ENCODE measurements at regions not wholly inside any gene's neighbourhood (a gene's known extent, or its start where the extent isn't known, plus 50 kb on each side); places are given as distances from the start of the nearest gene placed in this dataset.
"Not testable (repeated sequence)": the region's sequence is repeated elsewhere in the genome, so short reads cannot be mapped to it uniquely, and the experiment has no call there.

DNA sequence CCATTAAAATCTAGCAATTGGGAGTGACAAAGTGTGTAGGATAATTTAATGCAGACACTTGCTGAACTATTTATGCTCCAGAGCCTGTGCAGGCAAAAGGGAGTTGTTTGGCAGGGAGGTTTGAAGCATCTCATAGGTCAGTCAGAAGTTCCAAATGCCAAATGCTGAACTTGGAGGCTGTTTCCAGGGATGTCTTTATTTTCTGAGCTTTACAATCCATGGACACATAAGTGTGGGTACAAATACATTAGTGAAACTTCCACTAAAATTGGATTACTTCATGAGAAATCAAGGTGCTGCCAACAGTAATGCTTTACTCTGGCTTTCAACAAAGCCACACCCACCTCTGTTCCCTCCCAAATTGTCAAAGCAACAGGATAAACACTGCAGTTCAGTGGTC, 422.1 kb upstream of the SETBP1 start:
- DNase-seq, result no peak

DNA sequence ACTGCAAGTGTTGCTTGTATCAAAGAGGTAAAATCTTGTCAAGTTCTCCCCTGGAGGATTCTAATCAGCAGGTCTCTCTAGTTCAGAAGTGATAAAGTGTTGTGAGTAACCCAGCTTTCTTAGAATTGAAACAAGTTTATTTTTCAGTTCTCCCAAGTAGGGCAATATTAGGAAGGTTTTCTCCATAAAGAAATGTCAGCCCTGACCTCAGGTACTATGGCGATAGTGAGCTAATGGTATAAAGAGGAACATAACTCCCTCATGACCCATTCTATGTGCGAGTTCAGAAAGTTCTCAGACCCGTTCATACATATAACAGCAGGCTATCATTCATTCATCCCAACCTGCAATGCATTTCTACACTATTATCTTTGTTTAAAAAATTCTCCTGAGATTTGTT, 421.1 kb upstream of the SETBP1 start:
- no peak for DNase-seq

DNA sequence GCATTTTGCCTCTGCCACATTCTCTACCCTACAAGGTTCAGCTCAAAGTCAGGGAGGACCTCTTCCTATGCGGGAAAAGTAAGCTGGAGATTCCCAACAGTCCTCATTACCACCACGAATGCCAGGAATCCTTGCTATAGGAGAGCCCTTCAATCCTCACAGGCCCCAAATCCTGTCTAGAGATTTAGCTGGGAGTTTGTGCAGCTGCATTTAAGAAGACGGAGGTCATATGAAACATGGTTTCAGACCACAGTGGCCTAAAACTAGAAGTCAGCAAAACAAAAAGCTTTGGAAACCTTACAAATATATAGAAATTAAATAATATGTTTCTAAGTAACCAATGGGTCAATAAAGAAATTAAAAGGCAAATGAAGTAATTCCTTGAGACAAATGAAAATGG, 415.3 kb upstream of the SETBP1 start:
- DNase-seq, result no peak

DNA sequence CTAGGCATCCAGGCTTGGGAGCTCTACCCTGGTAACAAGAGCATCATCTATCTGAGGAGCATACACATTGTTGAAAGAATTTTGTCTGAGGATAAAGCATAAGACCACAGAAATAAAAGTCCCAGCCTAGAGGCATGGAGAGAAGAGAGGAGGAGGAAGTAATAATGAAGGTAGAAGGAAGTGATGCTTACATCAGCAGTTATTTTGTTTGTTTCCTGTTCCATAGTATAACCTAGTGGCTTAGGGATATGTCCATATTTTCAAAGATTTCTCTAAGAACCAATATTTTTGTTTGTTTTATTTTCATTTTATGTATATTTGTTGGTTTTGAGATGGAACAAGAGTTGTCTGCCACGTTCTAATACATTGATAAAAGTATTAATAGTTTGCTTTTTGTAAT, 407.4 kb upstream of the SETBP1 start:
- no peak for DNase-seq

DNA sequence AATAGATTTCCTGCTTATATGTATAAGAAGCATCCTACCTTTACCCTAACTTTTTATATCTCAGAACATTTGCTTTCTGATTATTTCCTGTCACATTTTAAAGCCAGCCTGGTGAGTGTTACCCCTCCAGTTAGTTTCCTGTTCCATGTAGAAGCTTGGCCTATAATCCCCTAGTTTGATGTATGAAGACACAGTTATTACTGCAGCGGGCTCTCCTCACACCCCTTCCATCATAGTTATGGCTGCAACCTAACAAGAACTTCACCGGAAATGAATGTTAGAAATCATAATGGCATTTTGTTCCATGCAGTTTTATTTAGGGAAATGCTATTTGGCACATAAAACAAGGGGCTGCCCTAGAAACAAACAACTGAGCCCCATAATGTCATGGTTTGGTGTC, 400.2 kb upstream of the SETBP1 start:
- DNase-seq, result no peak

DNA sequence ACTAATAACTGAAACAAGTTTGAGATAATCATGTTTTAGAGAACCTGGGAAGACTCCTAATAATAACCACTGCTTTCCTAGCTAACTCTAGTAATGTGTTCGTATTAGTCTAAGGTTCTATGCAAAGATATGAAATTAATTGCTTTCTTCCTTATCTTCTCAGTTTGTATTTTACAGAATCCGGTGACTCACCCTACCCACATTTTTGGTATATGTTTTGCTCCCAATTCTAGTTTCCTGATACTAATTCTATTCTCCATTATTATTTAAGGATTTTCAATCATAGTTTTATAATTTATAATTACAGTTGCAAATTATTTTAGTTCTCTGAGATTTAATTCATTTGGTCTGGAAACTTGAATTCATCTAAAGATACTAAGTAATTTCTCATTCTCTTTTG, 394.6 kb upstream of the SETBP1 start:
- no peak for DNase-seq

DNA sequence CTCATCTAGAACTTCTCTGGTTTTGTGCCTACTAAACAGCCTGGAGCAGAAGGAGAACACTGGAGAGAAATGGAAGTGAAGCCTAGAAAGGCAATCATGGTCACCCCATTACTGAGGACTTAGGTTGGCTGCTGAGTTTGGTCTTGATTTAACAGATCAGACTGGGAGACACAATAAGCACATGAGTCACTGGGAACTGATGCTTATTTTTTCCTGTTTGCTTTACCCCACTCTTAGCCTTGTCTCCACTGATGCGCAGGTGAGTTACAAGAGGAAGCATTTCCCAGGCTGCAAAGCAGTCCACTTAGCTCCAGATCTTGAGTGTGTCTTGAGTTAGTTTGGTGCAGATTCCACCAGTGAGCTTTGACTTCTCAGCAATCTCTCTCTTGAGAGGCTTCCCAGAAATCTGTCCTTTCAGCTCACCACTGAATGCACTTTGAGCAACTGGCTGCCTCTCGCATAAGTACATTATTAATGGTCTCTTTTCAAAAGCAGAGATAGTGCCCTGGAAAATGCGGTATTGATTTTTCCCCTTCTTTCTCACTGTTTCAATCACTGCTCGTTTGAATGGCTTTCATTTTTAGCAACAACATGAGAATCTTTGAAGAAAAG, 390.2 kb upstream of the SETBP1 start:
- DNase-seq, result no peak

DNA sequence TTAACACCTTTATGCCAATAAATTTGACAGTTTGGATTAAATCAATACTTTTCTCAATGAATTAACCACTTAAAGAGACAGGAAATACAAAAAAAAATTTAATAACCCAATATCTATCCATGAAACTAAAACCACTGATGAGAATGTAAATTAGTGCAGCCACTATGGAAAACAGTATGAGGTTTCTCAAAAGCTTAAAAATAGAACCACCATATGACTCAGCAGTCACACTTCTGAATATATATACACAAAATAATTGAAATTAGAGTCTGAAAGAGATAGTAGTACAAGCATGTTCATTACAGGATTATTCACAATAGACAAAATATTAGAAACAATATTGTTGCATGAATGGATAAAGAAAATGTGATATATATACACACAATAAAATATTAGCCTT, 382.1 kb upstream of the SETBP1 start:
- no peak for DNase-seq

DNA sequence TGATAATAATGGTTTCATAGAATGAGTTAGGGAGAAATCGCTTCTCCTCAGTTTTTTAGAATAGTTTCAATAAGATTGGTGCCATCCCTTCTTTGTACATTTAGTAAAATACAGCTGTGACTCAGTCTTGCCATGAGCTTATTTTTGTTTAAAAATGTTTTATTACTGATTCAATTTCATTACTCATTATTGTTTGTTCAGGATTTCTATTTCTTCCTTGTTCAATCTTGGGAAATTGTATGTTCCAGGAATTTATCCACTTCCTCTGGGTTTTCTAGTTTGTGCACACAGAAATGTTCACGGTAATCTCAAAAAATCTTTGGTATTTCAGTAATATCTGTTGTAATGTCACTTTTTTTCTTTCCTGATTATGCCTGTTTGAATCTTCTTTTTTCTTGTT, 371.5 kb upstream of the SETBP1 start:
- DNase-seq, result no peak

DNA sequence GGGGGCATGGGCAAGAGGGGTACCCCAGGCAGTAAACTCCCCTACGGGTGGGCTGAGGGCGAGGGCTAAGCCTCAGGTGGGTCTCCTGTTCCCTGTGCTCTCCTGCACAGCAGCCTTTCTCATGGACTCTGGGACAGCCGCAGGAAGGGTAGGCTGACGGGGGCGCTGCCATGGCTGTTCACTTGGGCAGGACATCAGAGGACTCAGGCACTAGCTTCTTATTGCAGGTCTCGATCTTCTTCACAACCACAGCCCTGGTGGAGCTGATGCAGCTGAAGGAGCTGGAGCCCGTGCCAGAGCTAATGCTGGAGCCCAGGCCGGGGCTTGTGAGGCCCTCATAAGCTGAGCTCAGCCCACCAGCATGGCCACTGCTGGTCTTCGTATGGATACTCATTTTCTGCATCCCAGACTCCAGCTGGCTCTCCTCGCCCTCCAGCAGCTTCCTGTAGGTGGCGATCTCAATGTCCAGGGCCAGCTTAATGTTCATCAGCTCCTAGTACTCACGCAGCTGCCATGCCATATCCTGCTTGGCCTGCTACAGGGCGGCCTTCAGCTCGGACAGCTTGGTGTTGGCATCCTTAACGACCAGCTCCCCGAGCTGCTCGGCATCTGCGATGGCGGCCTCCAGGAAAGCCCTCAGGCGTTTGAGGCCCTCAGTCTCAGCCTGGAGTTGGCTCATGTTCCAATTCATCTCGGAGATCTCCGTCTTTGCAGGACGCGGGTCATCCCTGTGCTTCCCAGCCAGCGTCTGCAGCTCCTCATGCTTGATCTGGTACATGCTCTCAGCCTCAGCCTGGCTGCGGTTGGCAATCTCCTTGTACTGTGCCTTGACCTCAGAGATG, 359.8 kb upstream of the SETBP1 start:
- DNase-seq, result no peak

DNA sequence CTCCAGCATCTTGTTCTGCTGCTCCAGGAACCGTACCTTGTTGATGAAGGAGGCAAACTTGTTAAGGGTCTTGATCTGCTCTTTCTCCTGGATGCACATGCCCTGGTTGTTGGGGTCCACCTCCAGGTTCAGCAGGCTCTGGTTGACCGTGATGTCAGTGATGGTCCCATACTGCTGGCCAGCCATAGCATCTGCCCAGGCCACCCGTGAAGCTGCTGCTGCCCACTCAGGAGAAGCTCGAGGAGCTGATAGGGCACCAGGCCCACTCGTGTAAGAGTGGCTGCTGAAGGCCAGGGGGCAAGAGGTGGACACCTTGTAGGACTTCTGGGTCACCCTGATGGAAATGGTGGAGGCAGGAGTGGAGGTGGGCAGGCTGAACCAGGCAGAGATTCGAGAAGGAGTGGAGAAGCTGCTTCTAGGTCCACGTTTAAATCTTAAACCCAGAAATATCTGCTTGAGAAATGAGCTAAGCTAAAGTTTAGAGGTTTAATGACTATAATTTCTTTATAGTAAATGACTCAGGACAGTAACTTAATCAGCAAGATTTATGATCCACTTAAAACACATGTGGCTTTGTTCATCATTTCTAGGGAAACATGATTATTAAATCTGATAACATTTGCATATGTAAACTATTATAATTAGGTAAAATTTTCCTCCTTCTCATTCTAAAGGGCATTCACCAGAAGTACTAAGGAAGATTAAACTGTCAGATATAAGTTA, 358.7 kb upstream of the SETBP1 start:
- no peak for DNase-seq

DNA sequence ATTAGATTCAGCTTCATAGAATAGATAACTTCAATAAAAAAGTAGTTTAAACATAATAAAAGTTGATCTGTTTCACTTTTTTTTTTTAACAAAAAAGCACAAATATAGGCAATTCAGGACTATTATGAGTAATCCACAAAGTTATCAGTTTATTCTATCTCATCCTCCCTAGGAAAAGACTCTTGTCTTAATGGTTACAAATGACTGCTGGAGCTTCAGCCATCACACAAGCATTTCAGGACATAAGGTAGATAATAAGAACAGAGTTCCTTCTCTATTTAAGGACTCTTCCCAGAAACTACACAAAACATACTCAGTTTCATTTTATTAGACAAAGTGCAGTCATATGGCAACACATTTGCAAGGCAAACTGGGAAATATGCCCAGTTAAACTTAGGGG, 357.6 kb upstream of the SETBP1 start:
- DNase-seq, result no peak

DNA sequence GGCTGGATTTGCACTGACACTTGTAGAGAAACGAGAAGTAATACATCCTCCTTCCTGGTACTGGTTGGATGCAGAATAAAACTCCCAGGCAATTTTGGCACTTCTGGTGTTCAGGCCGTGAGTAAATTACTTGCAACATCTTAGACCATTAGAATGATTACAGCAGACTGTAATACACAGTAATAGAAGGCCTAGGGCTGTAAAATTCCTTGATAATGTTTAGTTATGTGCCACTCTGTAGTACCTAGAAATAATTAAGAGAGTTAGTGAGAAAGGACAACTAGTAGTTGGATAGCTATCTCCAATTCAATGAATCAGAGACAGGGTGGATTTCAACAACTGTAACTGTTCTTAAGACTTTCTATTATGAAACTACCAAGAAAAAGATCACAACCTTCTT, 356.3 kb upstream of the SETBP1 start:
- no peak for DNase-seq

DNA sequence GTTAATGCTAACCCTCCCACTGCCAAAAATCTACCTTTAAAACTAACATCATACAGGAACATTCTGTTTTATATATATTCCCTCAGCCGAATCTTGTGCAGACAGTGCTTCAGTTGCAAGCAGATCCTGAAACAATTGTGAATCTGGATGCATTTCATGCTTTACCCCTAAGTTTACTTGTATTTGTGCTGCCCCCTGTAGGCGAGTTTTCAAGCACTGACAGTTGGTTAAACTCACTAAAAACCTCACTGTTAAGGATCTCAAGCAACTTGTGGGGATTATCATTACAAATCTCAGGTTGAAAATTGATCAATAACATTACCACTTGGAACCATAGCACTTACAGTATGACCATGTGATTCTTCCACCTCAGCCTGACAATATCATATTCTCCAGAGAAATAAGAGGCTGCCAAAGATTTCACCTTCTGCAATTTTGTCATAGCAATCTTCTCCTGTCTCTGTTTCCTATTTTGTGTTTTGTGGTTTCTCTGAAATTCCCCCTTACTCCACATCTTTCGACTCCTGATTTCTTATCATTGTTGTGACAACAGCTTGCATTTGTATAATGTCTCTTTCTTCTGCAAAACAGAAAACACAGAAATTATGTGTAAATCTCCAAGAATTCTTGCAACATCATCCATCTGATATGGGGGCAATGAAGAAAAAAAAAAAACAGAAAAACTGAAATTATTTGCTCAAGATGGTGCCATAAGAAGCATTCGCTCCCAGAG, 354.6 kb upstream of the SETBP1 start:
- DNase-seq, result peak; percentile 57

DNA sequence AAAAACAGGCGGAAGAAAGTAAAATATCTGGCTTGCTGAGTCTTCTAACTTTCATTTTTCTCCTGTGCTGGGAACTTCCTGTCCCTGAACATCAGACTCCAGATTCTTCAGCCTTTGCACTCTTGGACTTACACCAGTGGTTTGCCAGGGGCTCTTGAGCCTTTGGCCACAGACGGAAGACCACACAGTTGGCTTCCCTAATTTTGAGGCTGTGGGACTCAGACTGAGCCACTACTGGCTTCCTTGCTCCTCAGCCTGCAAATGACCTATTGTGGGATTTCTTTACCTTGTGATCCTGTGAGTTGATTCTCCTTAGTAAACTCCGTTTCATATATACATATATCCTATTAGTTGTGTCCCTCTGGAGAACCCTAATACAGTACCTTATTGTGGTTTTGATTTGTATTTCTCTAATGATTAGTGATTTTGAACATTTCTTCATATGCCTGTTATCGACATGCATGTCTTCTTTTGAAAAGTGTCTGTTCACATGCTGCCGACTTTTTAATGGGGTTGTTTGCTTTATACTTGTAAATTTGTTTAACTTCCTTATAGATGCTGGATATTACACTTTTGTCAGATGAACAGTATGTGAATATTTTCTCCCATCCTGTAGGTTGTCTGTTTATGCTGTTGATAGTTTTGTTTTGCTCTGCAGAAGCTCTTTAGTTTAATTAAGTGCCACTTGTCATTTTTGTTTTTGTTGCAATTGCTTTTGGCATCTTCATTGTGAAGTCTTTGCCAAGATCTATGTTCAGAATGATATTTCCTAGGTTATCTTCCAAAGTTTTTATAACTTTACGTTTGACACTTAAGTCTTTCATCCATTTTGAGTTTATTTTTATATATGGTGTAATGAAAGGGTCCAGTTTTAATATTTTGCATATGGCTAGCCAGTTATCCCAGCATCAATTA, 348.8 kb upstream of the SETBP1 start:
- DNase-seq, result no peak

DNA sequence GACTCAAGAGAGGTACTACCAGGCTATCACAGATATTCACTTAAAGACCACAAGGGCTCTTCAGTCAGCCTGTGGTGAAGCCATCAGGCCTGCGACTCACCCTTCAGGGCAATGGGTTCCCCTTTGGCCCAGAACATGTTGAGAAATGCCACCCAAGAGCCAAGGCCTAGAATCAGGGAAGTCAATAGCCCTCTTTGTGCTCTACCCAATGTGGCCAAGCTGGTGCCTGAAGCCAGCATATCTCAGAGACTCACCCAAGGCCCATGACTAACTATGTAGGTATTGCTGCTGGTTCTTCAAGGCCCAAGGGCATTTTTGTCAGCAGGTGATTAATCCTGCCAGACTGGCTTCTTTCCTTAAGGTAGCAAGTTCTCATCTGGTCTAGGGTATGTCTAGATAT, 338.9 kb upstream of the SETBP1 start:
- no peak for DNase-seq

DNA sequence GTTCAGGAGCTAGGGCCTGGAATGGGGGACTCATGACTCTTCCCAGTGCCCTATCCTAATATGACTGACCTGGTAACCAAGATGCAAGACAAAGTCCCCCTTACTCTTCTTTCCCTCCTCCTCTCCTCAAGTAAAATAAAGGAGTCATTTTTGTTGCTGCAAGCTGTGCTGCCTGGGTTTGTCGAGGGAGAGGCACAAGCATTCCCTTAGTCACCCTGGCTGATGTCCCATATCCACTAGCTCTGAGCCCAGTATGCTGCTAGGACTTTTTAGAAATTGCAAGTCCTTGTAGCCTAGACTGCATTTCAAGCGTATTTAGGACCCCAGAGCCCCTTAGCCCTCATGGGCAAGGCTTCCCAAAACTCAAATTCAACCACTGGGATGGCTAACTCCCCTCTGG, 338.5 kb upstream of the SETBP1 start:
- no peak for DNase-seq

DNA sequence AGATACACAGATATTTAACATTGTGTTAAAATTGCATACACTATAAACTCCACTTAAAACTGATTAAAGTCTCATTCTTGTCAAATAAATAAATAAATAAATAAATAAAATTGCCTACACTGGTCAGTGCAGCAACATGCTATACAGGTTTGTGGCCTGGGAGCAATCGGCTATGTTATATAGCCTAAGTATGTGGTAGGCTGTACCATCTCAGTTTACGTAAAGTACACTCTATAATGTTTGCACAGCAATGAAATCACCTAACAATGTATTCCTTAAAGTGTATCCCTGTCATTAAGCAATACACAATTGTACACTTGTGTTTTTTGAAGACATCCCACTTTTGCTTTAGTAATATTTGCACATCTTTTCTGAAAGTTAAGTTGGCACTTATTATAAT, 337.7 kb upstream of the SETBP1 start:
- DNase-seq, result no peak

DNA sequence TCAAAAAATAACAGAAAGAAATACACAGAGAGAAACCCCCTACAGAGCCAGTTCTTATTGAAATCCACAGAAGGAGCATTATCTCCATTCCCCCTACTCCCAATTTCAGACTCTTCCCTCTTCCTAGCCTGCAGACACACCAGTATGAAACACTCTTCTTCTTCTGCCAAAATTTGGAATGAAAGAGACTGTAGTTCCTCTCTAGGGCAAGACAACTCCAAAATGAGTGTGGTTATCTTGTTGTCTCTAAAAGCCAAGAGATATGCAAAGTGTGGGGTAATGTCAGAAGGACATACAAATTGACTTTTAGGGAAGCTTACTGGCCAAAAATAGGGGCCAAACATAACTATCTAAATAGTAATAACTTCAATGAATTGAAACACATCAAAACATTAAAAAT, 337.1 kb upstream of the SETBP1 start:
- no peak for DNase-seq

DNA sequence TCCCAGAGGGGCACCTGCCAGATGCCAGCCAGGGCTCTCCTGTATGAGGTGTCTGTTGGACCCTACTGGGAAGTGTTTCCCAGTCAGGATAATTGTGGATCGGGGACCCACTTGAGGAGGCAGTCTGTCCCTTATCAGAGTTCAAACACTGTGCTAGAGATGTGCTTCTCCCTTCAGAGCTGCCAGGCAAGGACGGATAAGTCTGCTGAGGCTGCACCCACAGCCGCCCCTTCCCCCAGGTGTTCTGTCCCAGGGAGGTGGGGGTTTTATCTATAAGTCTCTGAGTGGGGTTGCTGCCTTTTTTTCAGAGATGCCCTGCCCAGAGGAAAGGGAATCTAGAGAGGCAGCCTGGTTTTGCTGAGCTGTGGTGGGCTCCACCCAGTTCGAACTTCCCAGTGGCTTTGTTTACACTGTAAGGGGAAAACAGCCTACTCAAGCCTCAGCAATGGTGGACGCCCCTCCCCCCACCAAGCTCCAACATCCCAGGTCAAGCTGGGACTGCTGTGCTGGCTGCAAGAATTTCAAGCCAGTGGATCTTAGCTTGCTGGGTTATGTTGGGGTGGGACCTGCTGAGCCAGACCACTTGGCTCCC, 324.0 kb upstream of the SETBP1 start:
- DNase-seq, result no peak

DNA sequence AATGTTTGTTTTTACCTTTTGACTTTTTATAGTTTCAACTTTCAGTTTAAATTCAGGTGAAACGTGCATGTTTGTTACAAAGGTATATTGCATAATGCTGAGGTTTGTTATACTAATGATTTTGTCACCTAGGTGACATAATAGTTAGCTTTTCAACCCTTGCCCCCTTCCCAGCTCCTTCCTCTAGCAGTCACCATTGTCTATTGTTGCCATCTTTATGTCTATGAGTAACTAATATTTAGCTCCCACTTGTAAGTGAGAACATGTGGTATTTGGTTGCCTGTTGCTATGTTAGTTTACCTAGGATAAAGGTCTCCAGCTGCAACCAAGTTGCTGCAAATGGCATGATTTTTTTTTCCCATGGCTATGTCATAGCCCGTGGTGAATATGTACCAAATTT, 322.3 kb upstream of the SETBP1 start:
- no peak for DNase-seq

DNA sequence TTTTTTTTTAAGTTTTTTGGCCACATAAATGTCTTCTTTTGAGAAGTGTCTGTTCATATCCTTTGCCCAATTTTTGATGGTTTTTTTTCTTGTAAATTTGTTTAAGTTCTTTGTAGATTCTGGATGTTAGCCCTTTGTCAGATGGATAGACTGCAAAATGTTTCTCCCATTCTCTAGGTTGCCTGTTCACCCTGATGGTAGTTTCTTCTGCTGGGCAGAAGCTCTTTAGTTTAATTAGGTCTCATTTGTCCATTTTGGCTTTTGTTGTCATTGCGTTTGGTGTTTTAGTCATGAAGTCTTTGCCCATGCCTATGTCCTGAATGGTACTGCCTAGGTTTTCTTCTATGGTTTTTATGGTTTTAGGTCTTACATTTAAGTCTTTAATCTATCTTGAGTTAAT, 320.9 kb upstream of the SETBP1 start:
- DNase-seq, result not testable (repeated sequence)
